ENCODE measurements at regions not wholly inside any gene's neighbourhood (a gene's known extent, or its start where the extent isn't known, plus 50 kb on each side); places are given as distances from the start of the nearest gene placed in this dataset.

DNA sequence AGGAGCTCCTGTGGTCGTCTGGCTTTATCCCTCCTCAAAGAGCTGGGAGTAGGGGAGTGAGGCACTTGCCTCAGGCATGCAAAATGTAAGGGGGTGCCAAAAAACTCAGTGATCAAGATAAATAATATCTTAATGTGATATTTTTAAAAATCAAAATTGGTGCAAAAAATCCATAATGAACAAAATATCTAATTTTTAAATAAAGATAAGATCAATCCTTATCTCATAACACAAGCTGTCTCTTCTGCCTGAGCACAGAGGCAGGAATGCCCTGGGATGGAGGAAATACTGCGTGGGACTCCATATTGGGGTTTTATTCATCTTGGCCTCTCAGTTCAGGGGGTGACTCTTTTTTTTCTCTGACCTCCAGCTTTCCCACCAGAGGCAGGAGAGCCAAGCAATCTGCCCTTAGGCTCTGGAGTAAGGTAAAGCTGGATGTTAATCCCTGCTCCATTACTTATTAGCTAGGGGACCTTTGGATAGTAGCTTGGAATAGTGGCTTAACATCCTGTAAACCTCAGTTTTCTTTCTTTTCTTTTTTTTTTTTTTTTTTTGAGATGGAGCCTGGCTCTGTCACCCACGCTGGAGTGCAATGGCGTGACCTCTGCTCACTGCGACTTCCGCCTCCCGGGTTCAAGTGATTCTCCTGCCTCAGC, 77.3 kb upstream of the NFASC start:
- TF ChIP-seq, protein P1, sequence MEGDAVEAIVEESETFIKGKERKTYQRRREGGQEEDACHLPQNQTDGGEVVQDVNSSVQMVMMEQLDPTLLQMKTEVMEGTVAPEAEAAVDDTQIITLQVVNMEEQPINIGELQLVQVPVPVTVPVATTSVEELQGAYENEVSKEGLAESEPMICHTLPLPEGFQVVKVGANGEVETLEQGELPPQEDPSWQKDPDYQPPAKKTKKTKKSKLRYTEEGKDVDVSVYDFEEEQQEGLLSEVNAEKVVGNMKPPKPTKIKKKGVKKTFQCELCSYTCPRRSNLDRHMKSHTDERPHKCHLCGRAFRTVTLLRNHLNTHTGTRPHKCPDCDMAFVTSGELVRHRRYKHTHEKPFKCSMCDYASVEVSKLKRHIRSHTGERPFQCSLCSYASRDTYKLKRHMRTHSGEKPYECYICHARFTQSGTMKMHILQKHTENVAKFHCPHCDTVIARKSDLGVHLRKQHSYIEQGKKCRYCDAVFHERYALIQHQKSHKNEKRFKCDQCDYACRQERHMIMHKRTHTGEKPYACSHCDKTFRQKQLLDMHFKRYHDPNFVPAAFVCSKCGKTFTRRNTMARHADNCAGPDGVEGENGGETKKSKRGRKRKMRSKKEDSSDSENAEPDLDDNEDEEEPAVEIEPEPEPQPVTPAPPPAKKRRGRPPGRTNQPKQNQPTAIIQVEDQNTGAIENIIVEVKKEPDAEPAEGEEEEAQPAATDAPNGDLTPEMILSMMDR (IDR thresholded peaks at IDR 0.05), result no peak
- TF ChIP-seq POLR2A (IDR thresholded peaks at IDR 0.05), result no peak
- TF ChIP-seq EP300 (IDR thresholded peaks at IDR 0.05), result no peak

Data from tibial nerve (tissue), 4 donors.